IPS-NIHi7 (cell line): ENCODE measurements at regions not wholly inside any gene's neighbourhood (a gene's known extent, or its start where the extent isn't known, plus 50 kb on each side); places are given as distances from the start of the nearest gene placed in this dataset.

Experiments used
- DNase-seq: peaks from one replicate; pipeline ENCODE4 v3.0.0; 2012; ENCODE audit warnings: mixed read lengths; ENCODE audit errors: extremely low spot score

- peak; percentile 7 for DNase-seq
Measured at GRCh38 chrX:69027181-69028005, 137.9 kb downstream of the PJA1 start.

- peak; percentile 4 for DNase-seq
Measured at GRCh38 chrX:69025802-69026301, 139.4 kb downstream of the PJA1 start.

GRCh38 chrX:69024931-69025330 lies 140.3 kb downstream of the PJA1 start:
- peak; percentile 52 for DNase-seq

GRCh38 chrX:69024161-69024736 lies 141.0 kb downstream of the PJA1 start:
- DNase-seq: peak; percentile 5

- DNase-seq: no peak
Measured at GRCh38 chrX:69022430-69022829, 142.8 kb downstream of the PJA1 start.

- DNase-seq: no peak
Measured at GRCh38 chrX:69021141-69021960, 143.9 kb downstream of the PJA1 start.

- peak; percentile 7 for DNase-seq
Measured at GRCh38 chrX:69020316-69020715, 144.9 kb downstream of the PJA1 start.

GRCh38 chrX:69019073-69019890 lies 146.0 kb downstream of the PJA1 start:
- DNase-seq: peak; percentile 5

GRCh38 chrX:69018416-69019072 lies 146.7 kb downstream of the PJA1 start:
- DNase-seq: peak; percentile 3

GRCh38 chrX:69016293-69016941 lies 148.8 kb downstream of the PJA1 start:
- DNase-seq: peak; percentile 12

- DNase-seq: peak; percentile 2
Measured at GRCh38 chrX:69015564-69016292, 149.5 kb downstream of the PJA1 start.

GRCh38 chrX:69015156-69015555 lies 150.1 kb downstream of the PJA1 start:
- no peak for DNase-seq

- no peak for DNase-seq
Measured at GRCh38 chrX:69014200-69014599, 151.1 kb downstream of the PJA1 start.

- DNase-seq: no peak
Measured at GRCh38 chrX:69010339-69010738, 154.9 kb downstream of the PJA1 start.

- no peak for DNase-seq
Measured at GRCh38 chrX:69000877-69001276, 164.4 kb downstream of the PJA1 start.

GRCh38 chrX:68999931-69000330 lies 165.3 kb downstream of the PJA1 start:
- DNase-seq: no peak

GRCh38 chrX:68999356-68999755 lies 165.9 kb downstream of the PJA1 start:
- DNase-seq: no peak

- DNase-seq: peak; percentile 26
Measured at GRCh38 chrX:68998716-68999115, 166.5 kb downstream of the PJA1 start.

GRCh38 chrX:68997911-68998310 lies 167.3 kb downstream of the PJA1 start:
- no peak for DNase-seq

- no peak for DNase-seq
Measured at GRCh38 chrX:68997511-68997910, 167.7 kb downstream of the PJA1 start.
